HL-60/S4 treated with retinoic acid at 250 ng/mL for 4 days and 3 days (cell line): ENCODE measurements at regions not wholly inside any gene's neighbourhood (a gene's known extent, or its start where the extent isn't known, plus 50 kb on each side); places are given as distances from the start of the nearest gene placed in this dataset.
"Not testable (repeated sequence)": the region's sequence is repeated elsewhere in the genome, so short reads cannot be mapped to it uniquely, and the experiment has no call there.

Experiments
- in situ Hi-C: fragments of 300-500 bp; cut with MboI; formaldehyde crosslinking; loops from 2 replicates; pipeline ENCODE4 v1.7.0; 2022; ENCODE audit warnings: low sequenced_read_pairs

GRCh38 chr9:85112933-85113418 lies 443.4 kb downstream of the NTRK2 start:
- in situ Hi-C loops, result no loop called here

GRCh38 chr9:85112391-85112790 lies 442.9 kb downstream of the NTRK2 start:
- in situ Hi-C loops, result no loop called here

- in situ Hi-C loops, result no loop called here
Observed at GRCh38 chr9:85108746-85109145, 439.2 kb downstream of the NTRK2 start.

- in situ Hi-C loops, result no loop called here
Observed at GRCh38 chr9:85108229-85108628, 438.7 kb downstream of the NTRK2 start.

- in situ Hi-C loops, result no loop called here
Observed at GRCh38 chr9:85089188-85089969, 419.9 kb downstream of the NTRK2 start.

GRCh38 chr9:85081963-85082362 lies 412.4 kb downstream of the NTRK2 start:
- in situ Hi-C loops, result no loop called here

GRCh38 chr9:85079349-85079748 lies 409.8 kb downstream of the NTRK2 start:
- in situ Hi-C loops, result no loop called here

GRCh38 chr9:85077944-85078343 lies 408.4 kb downstream of the NTRK2 start:
- in situ Hi-C loops, result no loop called here

- in situ Hi-C loops, result not testable (repeated sequence)
Observed at GRCh38 chr9:85077146-85077545, 407.6 kb downstream of the NTRK2 start.
